ES-I3 (cell line): ENCODE measurements at regions not wholly inside any gene's neighbourhood (a gene's known extent, or its start where the extent isn't known, plus 50 kb on each side); places are given as distances from the start of the nearest gene placed in this dataset.
"Not testable (repeated sequence)": the region's sequence is repeated elsewhere in the genome, so short reads cannot be mapped to it uniquely, and the experiment has no call there.

Experiments
- H3K36me3 ChIP-seq: 2 replicates; pipeline ENCODE4 v1.6.1; 2013; ENCODE audit warnings: mild to moderate bottlenecking, low read length, control low read depth, moderate library complexity; ENCODE audit not compliant: insufficient read depth
- H3K4me1 ChIP-seq: 2 replicates; pipeline ENCODE4 v1.6.1; 2013; ENCODE audit warnings: mild to moderate bottlenecking, control low read depth, low read length; ENCODE audit not compliant: insufficient read depth
- H3K9ac ChIP-seq: 2 replicates; pipeline ENCODE4 v1.6.1; 2013; ENCODE audit warnings: low read depth, mild to moderate bottlenecking, low read length, moderate library complexity
- H3K9me3 ChIP-seq: 2 replicates; pipeline ENCODE4 v1.6.1; 2013; ENCODE audit warnings: mild to moderate bottlenecking, low read length, moderate library complexity; ENCODE audit not compliant: control insufficient read depth, insufficient read depth

- H3K9me3 ChIP-seq: no peaks in the 10 kb centered on the region
These were observed 528.7 kb upstream of the FANCL start for GRCh38 chr2:58769864-58770234.

GRCh38 chr2:58769111-58769863 lies 528.2 kb upstream of the FANCL start:
- Histone ChIP-seq H3K4me1 (peaks cover 3% of the 10 kb centered on the region; the same call in 1 of the 2 replicates), H3K9me3 (no peaks in the 10 kb centered on the region), H3K36me3 (no peaks in the 10 kb centered on the region), H3K9ac (no peak overlapping the region)

More at GRCh38 chr2:58769864-58770234, 528.7 kb upstream of the FANCL start:
- H3K4me1 ChIP-seq: no peaks in the 10 kb centered on the region
- no peak overlapping the region for H3K9ac ChIP-seq
- no peaks in the 10 kb centered on the region for H3K36me3 ChIP-seq

GRCh38 chr2:58768715-58769080 lies 527.6 kb upstream of the FANCL start:
- H3K9ac ChIP-seq: no peak overlapping the region
- H3K36me3 ChIP-seq: no peaks in the 10 kb centered on the region
- H3K9me3 ChIP-seq: no peaks in the 10 kb centered on the region
- peaks cover 3% of the 10 kb centered on the region; the same call in 1 of the 2 replicates for H3K4me1 ChIP-seq

- Histone ChIP-seq H3K4me1 (peaks cover 3% of the 10 kb centered on the region; the same call in 1 of the 2 replicates), H3K9ac (no peak overlapping the region), H3K36me3 (no peaks in the 10 kb centered on the region), H3K9me3 (no peaks in the 10 kb centered on the region)
These were observed 526.9 kb upstream of the FANCL start for GRCh38 chr2:58767828-58768714.

- no peak overlapping the region for H3K9ac ChIP-seq
- H3K36me3 ChIP-seq: no peaks in the 10 kb centered on the region
- no peaks in the 10 kb centered on the region for H3K9me3 ChIP-seq
- H3K4me1 ChIP-seq: peaks cover 6% of the 10 kb centered on the region; the same call in 1 of the 2 replicates
These were observed 523.4 kb upstream of the FANCL start for GRCh38 chr2:58764338-58765104.

- H3K9me3 ChIP-seq: no peaks in the 10 kb centered on the region
- H3K4me1 ChIP-seq: peaks cover 6% of the 10 kb centered on the region; the same call in 1 of the 2 replicates
- no peaks in the 10 kb centered on the region for H3K36me3 ChIP-seq
- H3K9ac ChIP-seq: no peak overlapping the region
These were observed 521.2 kb upstream of the FANCL start for GRCh38 chr2:58762176-58762781.

- H3K9me3 ChIP-seq: no peaks in the 10 kb centered on the region
- H3K4me1 ChIP-seq: peaks cover 3% of the 10 kb centered on the region; the same call in 1 of the 2 replicates
- H3K9ac ChIP-seq: no peak overlapping the region
- H3K36me3 ChIP-seq: no peaks in the 10 kb centered on the region
These were observed 516.8 kb upstream of the FANCL start for GRCh38 chr2:58757971-58758370.

- Histone ChIP-seq H3K4me1 (peaks cover under 1% of the 10 kb centered on the region; the same call in 1 of the 2 replicates), H3K36me3 (no peaks in the 10 kb centered on the region), H3K9ac (no peak overlapping the region), H3K9me3 (no peaks in the 10 kb centered on the region)
These were observed 515.2 kb upstream of the FANCL start for GRCh38 chr2:58756336-58756735.

GRCh38 chr2:58752507-58752906 lies 511.4 kb upstream of the FANCL start:
- H3K9ac ChIP-seq, H3K36me3 ChIP-seq, H3K4me1 ChIP-seq, H3K9me3 ChIP-seq: not testable (repeated sequence)

- H3K4me1 ChIP-seq, H3K36me3 ChIP-seq, H3K9ac ChIP-seq, H3K9me3 ChIP-seq: not testable (repeated sequence)
These were observed 510.6 kb upstream of the FANCL start for GRCh38 chr2:58751676-58752075.

GRCh38 chr2:58749041-58749440 lies 507.9 kb upstream of the FANCL start:
- Histone ChIP-seq H3K9me3 (no peaks in the 10 kb centered on the region; the same call in 1 of the 2 replicates), H3K4me1 (no peaks in the 10 kb centered on the region), H3K36me3 (no peaks in the 10 kb centered on the region; the same call in 1 of the 2 replicates), H3K9ac (no peak overlapping the region)

GRCh38 chr2:58745334-58745733 lies 504.2 kb upstream of the FANCL start:
- H3K4me1 ChIP-seq, H3K9me3 ChIP-seq, H3K9ac ChIP-seq, H3K36me3 ChIP-seq: not testable (repeated sequence)

GRCh38 chr2:58740426-58740825 lies 499.3 kb upstream of the FANCL start:
- Histone ChIP-seq H3K4me1 (no peaks in the 10 kb centered on the region), H3K9me3 (no peaks in the 10 kb centered on the region), H3K9ac (no peak overlapping the region), H3K36me3 (no peaks in the 10 kb centered on the region)

GRCh38 chr2:58739033-58739432 lies 497.9 kb upstream of the FANCL start:
- Histone ChIP-seq H3K36me3 (no peaks in the 10 kb centered on the region), H3K9me3 (no peaks in the 10 kb centered on the region), H3K4me1 (no peaks in the 10 kb centered on the region), H3K9ac (no peak overlapping the region)
